HEK293 (cell line): ENCODE measurements at regions not wholly inside any gene's neighbourhood (a gene's known extent, or its start where the extent isn't known, plus 50 kb on each side); places are given as distances from the start of the nearest gene placed in this dataset.

Experiments used
- CTCF ChIA-PET: fragments of 350-600 bp; formaldehyde crosslinking; extraction: SDS; loops from one replicate; lab custom pipeline; 2021; ENCODE audit warnings: antibody characterized with exemption; lab: Yijun Ruan, JAX
- POLR2A ChIA-PET: fragments of 300-600 bp; formaldehyde crosslinking; extraction: SDS; loops from one replicate; lab custom pipeline; 2020; ENCODE audit warnings: antibody characterized with exemption, inconsistent platforms; lab: Yijun Ruan, JAX
- H3K27ac ChIP-seq: fragments of 200-500 bp; sonication (Bioruptor generic); 2 replicates; pipeline ENCODE4 v1.5.1; 2014; ENCODE audit warnings: low read depth, low read length, control low read depth, inconsistent platforms; ENCODE audit errors: extremely low read depth
- H3K36me3 ChIP-seq, 2 experiments: fragments of 200-500 bp in 1 of 2; sonication (Bioruptor generic) in 1 of 2; 1 replicate in 1 of 2; 2 replicates in 1 of 2; pipeline ENCODE4 v1.5.1; 2014 to 2017; ENCODE audit warnings: inconsistent platforms in 2 of 2, low read length in 2 of 2; ENCODE audit not compliant: control insufficient read depth in 2 of 2, insufficient read depth in 1 of 2
- H3K4me1 ChIP-seq: fragments of 200-500 bp; sonication (Bioruptor generic); 2 replicates; pipeline ENCODE4 v1.5.1; 2014; ENCODE audit warnings: mild to moderate bottlenecking, low read length, inconsistent platforms; ENCODE audit not compliant: control insufficient read depth, insufficient read depth
- H3K4me3 ChIP-seq: 2 replicates; pipeline ENCODE4 v1.5.1; 2011; ENCODE audit warnings: low read depth, mild to moderate bottlenecking, control low read depth, low read length, moderate library complexity
- H3K9me3 ChIP-seq: fragments of 200-500 bp; sonication (Bioruptor generic); 2 replicates; pipeline ENCODE4 v1.5.1; 2014; ENCODE audit warnings: low read depth, low read length, inconsistent platforms; ENCODE audit not compliant: control insufficient read depth, insufficient read depth
- BCL6B ChIP-seq: fragments of 450-650 bp; formaldehyde crosslinking; IDR thresholded peaks from 2 replicates; pipeline ENCODE4 v1.5.1; 2017; ENCODE audit warnings: missing biosample characterization, missing genetic modification characterization
- ELK4 ChIP-seq: IDR thresholded peaks from 2 replicates; pipeline ENCODE4 v1.6.1; 2011; ENCODE audit warnings: mild to moderate bottlenecking, low read depth, low read length, borderline replicate concordance
- GLIS2 ChIP-seq: fragments of 450-650 bp; formaldehyde crosslinking; IDR thresholded peaks from 2 replicates; pipeline ENCODE4 v1.5.1; 2016; ENCODE audit warnings: missing biosample characterization, missing genetic modification characterization
- KLF8 ChIP-seq: fragments of 450-650 bp; formaldehyde crosslinking; IDR thresholded peaks from 2 replicates; pipeline ENCODE4 v1.5.1; 2016; ENCODE audit warnings: missing biosample characterization, missing genetic modification characterization
- OVOL3 ChIP-seq: fragments of 450-650 bp; formaldehyde crosslinking; IDR thresholded peaks from 2 replicates; pipeline ENCODE4 v1.5.1; 2016; ENCODE audit warnings: missing biosample characterization, missing genetic modification characterization
- PATZ1 ChIP-seq: fragments of 450-650 bp; formaldehyde crosslinking; IDR thresholded peaks from 2 replicates; pipeline ENCODE4 v1.5.1; 2016; ENCODE audit warnings: missing biosample characterization, missing genetic modification characterization
- PRDM10 ChIP-seq: fragments of 450-650 bp; formaldehyde crosslinking; IDR thresholded peaks from 2 replicates; pipeline ENCODE4 v1.5.1; 2016; ENCODE audit warnings: missing biosample characterization, missing genetic modification characterization
- ZBTB21 ChIP-seq: fragments of 450-650 bp; formaldehyde crosslinking; IDR thresholded peaks from 2 replicates; pipeline ENCODE4 v1.5.1; 2017; ENCODE audit warnings: missing biosample characterization, missing genetic modification characterization
- ZBTB8A ChIP-seq: fragments of 450-650 bp; formaldehyde crosslinking; IDR thresholded peaks from 2 replicates; pipeline ENCODE4 v1.5.1; 2016; ENCODE audit warnings: missing biosample characterization, missing genetic modification characterization
- ZIC2 ChIP-seq: fragments of 450-650 bp; formaldehyde crosslinking; IDR thresholded peaks from 2 replicates; pipeline ENCODE4 v1.5.1; 2016; ENCODE audit warnings: missing biosample characterization, missing genetic modification characterization
- ZNF114 ChIP-seq: fragments of 450-650 bp; formaldehyde crosslinking; IDR thresholded peaks from 2 replicates; pipeline ENCODE4 v1.5.0; 2017; ENCODE audit warnings: missing biosample characterization, missing genetic modification characterization
- ZNF138 ChIP-seq: fragments of 450-650 bp; formaldehyde crosslinking; IDR thresholded peaks from 2 replicates; pipeline ENCODE4 v1.5.1; 2016; ENCODE audit warnings: missing biosample characterization, missing genetic modification characterization, borderline replicate concordance
- ZNF146 ChIP-seq: fragments of 450-650 bp; formaldehyde crosslinking; IDR thresholded peaks from 2 replicates; pipeline ENCODE4 v1.5.1; 2016; ENCODE audit warnings: missing biosample characterization, missing genetic modification characterization
- ZNF157 ChIP-seq: fragments of 450-650 bp; formaldehyde crosslinking; IDR thresholded peaks from 2 replicates; pipeline ENCODE4 v1.5.1; 2016; ENCODE audit warnings: missing biosample characterization, missing genetic modification characterization
- ZNF19 ChIP-seq: fragments of 450-650 bp; formaldehyde crosslinking; IDR thresholded peaks from 2 replicates; pipeline ENCODE4; 2016; ENCODE audit warnings: missing biosample characterization, missing genetic modification characterization, low read depth
- ZNF302 ChIP-seq: fragments of 450-650 bp; formaldehyde crosslinking; IDR thresholded peaks from 2 replicates; pipeline ENCODE4 v1.5.1; 2016; ENCODE audit warnings: missing biosample characterization, missing genetic modification characterization, low read depth
- ZNF473 ChIP-seq: fragments of 450-650 bp; formaldehyde crosslinking; IDR thresholded peaks from 2 replicates; pipeline ENCODE4 v1.5.1; 2017; ENCODE audit warnings: missing biosample characterization, missing genetic modification characterization
- ZNF560 ChIP-seq: fragments of 450-650 bp; formaldehyde crosslinking; IDR thresholded peaks from 2 replicates; pipeline ENCODE4 v1.5.1; 2017; ENCODE audit warnings: missing biosample characterization, missing genetic modification characterization, borderline replicate concordance
- ZNF704 ChIP-seq: fragments of 450-650 bp; formaldehyde crosslinking; IDR thresholded peaks from 2 replicates; pipeline ENCODE4 v1.5.1; 2016; ENCODE audit warnings: missing biosample characterization, missing genetic modification characterization
- ZNF776 ChIP-seq: fragments of 450-650 bp; formaldehyde crosslinking; IDR thresholded peaks from 2 replicates; pipeline ENCODE4 v1.5.0; 2017; ENCODE audit warnings: missing biosample characterization, missing genetic modification characterization, borderline replicate concordance
- ZNF792 ChIP-seq: fragments of 450-650 bp; formaldehyde crosslinking; IDR thresholded peaks from 2 replicates; pipeline ENCODE4 v1.5.1; 2016; ENCODE audit warnings: missing biosample characterization, missing genetic modification characterization
- ZSCAN30 ChIP-seq: fragments of 450-650 bp; IDR thresholded peaks from 2 replicates; pipeline ENCODE4 v1.5.1; 2018; ENCODE audit warnings: missing biosample characterization, mild to moderate bottlenecking, missing genetic modification characterization, moderate library complexity

GRCh38 chr2:12331698-12332097 is 385.0 kb upstream of the TRIB2 start:
- H3K4me3 ChIP-seq: no peak overlapping the region
- no peaks in the 10 kb centered on the region for H3K4me1 ChIP-seq
- no peaks in the 10 kb centered on the region for H3K36me3 ChIP-seq
- H3K27ac ChIP-seq: no peak overlapping the region
- TF ChIP-seq PRDM10 (tag by site-specific recombination) (no peak), ZNF146 (tag by site-specific recombination) (peak; percentile 67; the same call in 1 of the 2 replicates)
- ChIA-PET POLR2A (no interaction called here), CTCF (no interaction called here)
- no peaks in the 10 kb centered on the region for H3K9me3 ChIP-seq

- Histone ChIP-seq H3K36me3 (no peaks in the 10 kb centered on the region), H3K4me3 (no peak overlapping the region), H3K4me1 (no peaks in the 10 kb centered on the region), H3K27ac (no peak overlapping the region), H3K9me3 (no peaks in the 10 kb centered on the region)
- ChIA-PET CTCF (no interaction called here), POLR2A (no interaction called here)
- no peak for TF ChIP-seq PATZ1 (tag by site-specific recombination)
- no peak for TF ChIP-seq ZNF138 (tag by site-specific recombination)
- no peak for TF ChIP-seq BCL6B (tag by site-specific recombination)
- TF ChIP-seq KLF8: no peak
- no peak for TF ChIP-seq ZNF19 (tag by site-specific recombination)
- TF ChIP-seq ZSCAN30: no peak
- TF ChIP-seq ZNF704: no peak
- TF ChIP-seq ZNF146 (tag by site-specific recombination): no peak
- no peak for TF ChIP-seq ZNF560 (tag by site-specific recombination)
These were observed 383.4 kb upstream of the TRIB2 start for GRCh38 chr2:12333293-12333692.

- ChIA-PET POLR2A (no interaction called here), CTCF (no interaction called here)
- H3K4me3 ChIP-seq: no peak overlapping the region
- H3K27ac ChIP-seq: no peak overlapping the region
- H3K9me3 ChIP-seq: no peaks in the 10 kb centered on the region
- no peaks in the 10 kb centered on the region for H3K36me3 ChIP-seq
- no peaks in the 10 kb centered on the region for H3K4me1 ChIP-seq
- TF ChIP-seq ZBTB21 (tag by site-specific recombination) (no peak), ZNF776 (tag by site-specific recombination) (no peak), GLIS2 (tag by site-specific recombination) (no peak), ELK4 (no peak), ZIC2 (tag by site-specific recombination) (no peak), ZNF114 (no peak), ZNF157 (tag by site-specific recombination) (no peak), ZNF473 (tag by site-specific recombination) (no peak), OVOL3 (tag by site-specific recombination) (no peak), ZNF302 (no peak), ZBTB8A (tag by site-specific recombination) (no peak), ZNF792 (tag by site-specific recombination) (no peak)
These were observed 382.2 kb upstream of the TRIB2 start for GRCh38 chr2:12334412-12334966.
